ENCODE measurements at regions not wholly inside any gene's neighbourhood (a gene's known extent, or its start where the extent isn't known, plus 50 kb on each side); places are given as distances from the start of the nearest gene placed in this dataset.
"Not testable (repeated sequence)": the region's sequence is repeated elsewhere in the genome, so short reads cannot be mapped to it uniquely, and the experiment has no call there.

DNA sequence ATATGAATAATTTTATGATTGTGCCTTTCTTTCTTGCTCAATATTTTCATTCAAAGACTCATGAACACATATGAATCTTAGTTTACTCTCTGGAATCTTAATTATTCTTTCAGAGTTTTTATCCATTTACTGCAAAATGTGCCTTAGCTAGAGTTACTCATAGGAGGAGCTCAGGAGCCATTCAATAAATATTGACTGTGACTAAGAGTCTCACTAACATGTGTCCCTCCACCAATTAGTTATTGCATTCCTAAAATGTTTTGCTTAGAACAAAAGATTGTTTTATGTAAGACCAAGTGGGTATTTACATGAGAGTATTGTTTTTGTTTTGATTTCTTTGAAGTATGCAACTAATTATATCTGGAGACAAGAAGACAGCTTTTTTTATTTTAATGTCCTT lies 218.4 kb upstream of the MAST4 start:
- H3K9me3 Mint-ChIP-seq: peaks cover 8% of the 10 kb centered on the region
- no peaks in the 10 kb centered on the region for H3K4me1 Mint-ChIP-seq
- no peaks in the 10 kb centered on the region for H3K36me3 Mint-ChIP-seq
- H3K4me3 Mint-ChIP-seq: no peak overlapping the region
- ATAC-seq (ENCODE audit: low read depth): no peak
- no peak overlapping the region for H3K27ac Mint-ChIP-seq
- H3K27me3 Mint-ChIP-seq: peaks cover 6% of the 10 kb centered on the region
- no peak for DNase-seq (ENCODE audit: low spot score in 2 of 2)

- Mint-ChIP-seq H3K4me1 (no peaks in the 10 kb centered on the region), H3K27ac (no peak overlapping the region), H3K4me3 (no peak overlapping the region), H3K27me3 (peaks cover 6% of the 10 kb centered on the region), H3K36me3 (no peaks in the 10 kb centered on the region), H3K9me3 (peaks cover 8% of the 10 kb centered on the region)
- no peak for ATAC-seq (ENCODE audit: low read depth)
- no peak for DNase-seq (ENCODE audit: low spot score in 2 of 2)
These were observed 217.8 kb upstream of the MAST4 start for GRCh38 chr5:66378407-66378806.

- Mint-ChIP-seq H3K9me3 (peaks cover 8% of the 10 kb centered on the region), H3K4me3 (no peak overlapping the region), H3K4me1 (no peaks in the 10 kb centered on the region), H3K27ac (no peak overlapping the region), H3K27me3 (peaks cover 7% of the 10 kb centered on the region), H3K36me3 (no peaks in the 10 kb centered on the region)
- DNase-seq (ENCODE audit: low spot score in 2 of 2) (no peak), ATAC-seq (ENCODE audit: low read depth) (no peak)
These were observed 214.0 kb upstream of the MAST4 start for GRCh38 chr5:66382152-66382551.

DNA sequence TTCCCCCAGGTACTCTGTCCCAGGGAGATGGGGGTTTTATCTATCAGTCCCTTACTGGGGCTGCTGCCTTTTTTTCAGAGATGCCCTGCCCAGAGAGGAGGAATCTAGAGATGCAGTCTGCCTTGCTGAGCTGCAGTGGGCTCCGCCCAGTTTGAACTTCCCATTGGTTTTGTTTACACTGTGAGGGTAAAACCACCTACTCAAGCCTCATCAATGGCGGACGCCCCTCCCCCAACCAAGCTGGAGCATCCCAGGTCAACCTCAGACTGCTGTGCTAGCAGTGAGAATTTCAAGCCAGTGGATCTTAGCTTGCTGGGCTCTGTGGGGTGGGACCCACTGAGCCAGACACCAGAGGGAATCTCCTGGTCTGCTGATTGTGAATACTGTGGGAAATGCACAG lies 191.0 kb upstream of the MAST4 start:
- not testable (repeated sequence) for H3K36me3 Mint-ChIP-seq; DNase-seq (ENCODE audit: low spot score in 2 of 2); H3K9me3 Mint-ChIP-seq; ATAC-seq (ENCODE audit: low read depth); H3K4me1 Mint-ChIP-seq; H3K27ac Mint-ChIP-seq; H3K4me3 Mint-ChIP-seq
- peaks cover 17% of the 10 kb centered on the region for H3K27me3 Mint-ChIP-seq

DNA sequence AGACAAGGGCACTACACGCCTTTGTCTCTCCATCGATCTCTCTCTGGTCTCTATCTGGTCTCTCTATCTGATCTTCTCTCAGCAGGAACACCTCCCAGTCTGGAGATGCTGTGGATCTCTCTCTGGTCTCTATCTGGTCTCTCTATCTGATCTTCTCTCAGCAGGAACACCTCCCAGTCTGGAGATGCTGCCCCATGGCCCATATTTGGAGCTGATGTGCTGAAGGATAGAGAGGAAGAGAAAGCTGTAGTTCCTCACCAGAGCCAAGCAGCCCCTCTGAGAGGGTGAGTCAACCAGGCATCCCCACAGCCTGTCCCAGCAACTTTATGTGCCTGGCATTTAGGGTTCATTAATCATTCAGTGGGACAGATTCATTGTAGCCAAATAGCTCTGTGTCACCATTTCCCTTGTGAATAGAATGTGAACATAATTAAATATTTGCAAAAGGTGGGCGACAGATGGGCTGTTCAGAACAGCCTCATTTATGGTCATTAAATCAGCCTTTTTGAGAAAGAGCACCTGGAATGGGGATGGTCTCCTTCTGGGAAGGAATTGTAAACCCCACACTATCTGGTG lies 189.3 kb upstream of the MAST4 start:
- Mint-ChIP-seq H3K27ac (no peak overlapping the region), H3K4me3 (no peak overlapping the region), H3K36me3 (peaks cover 2% of the 10 kb centered on the region), H3K4me1 (peaks cover 2% of the 10 kb centered on the region), H3K27me3 (peaks cover 19% of the 10 kb centered on the region), H3K9me3 (peaks cover 9% of the 10 kb centered on the region)
- ATAC-seq (ENCODE audit: low read depth) (no peak), DNase-seq (ENCODE audit: low spot score in 2 of 2) (no peak)

GRCh38 chr5:66407765-66408164 lies 188.4 kb upstream of the MAST4 start:
- Mint-ChIP-seq H3K4me3 (no peak overlapping the region), H3K27ac (no peak overlapping the region), H3K4me1 (peaks cover 2% of the 10 kb centered on the region), H3K9me3 (peaks cover 6% of the 10 kb centered on the region), H3K36me3 (peaks cover 2% of the 10 kb centered on the region), H3K27me3 (peaks cover 19% of the 10 kb centered on the region)
- DNase-seq (ENCODE audit: low spot score in 2 of 2): no peak
- ATAC-seq (ENCODE audit: low read depth): no peak

- Mint-ChIP-seq H3K4me3 (no peak overlapping the region), H3K27ac (no peak overlapping the region), H3K4me1 (peaks cover 2% of the 10 kb centered on the region), H3K36me3 (peaks cover 2% of the 10 kb centered on the region), H3K27me3 (peaks cover 18% of the 10 kb centered on the region), H3K9me3 (peaks cover 1% of the 10 kb centered on the region)
- DNase-seq (ENCODE audit: low spot score in 2 of 2): no peak
- ATAC-seq (ENCODE audit: low read depth): no peak
These were observed 187.6 kb upstream of the MAST4 start for GRCh38 chr5:66408576-66408975.

GRCh38 chr5:66410122-66410521 lies 186.1 kb upstream of the MAST4 start:
- no peak overlapping the region for H3K27ac Mint-ChIP-seq
- peaks cover 2% of the 10 kb centered on the region for H3K36me3 Mint-ChIP-seq
- DNase-seq (ENCODE audit: low spot score in 2 of 2): no peak
- ATAC-seq (ENCODE audit: low read depth): no peak
- no peak overlapping the region for H3K4me3 Mint-ChIP-seq
- H3K4me1 Mint-ChIP-seq: peaks cover 2% of the 10 kb centered on the region
- peaks cover 1% of the 10 kb centered on the region for H3K9me3 Mint-ChIP-seq
- peaks cover 14% of the 10 kb centered on the region for H3K27me3 Mint-ChIP-seq

DNA sequence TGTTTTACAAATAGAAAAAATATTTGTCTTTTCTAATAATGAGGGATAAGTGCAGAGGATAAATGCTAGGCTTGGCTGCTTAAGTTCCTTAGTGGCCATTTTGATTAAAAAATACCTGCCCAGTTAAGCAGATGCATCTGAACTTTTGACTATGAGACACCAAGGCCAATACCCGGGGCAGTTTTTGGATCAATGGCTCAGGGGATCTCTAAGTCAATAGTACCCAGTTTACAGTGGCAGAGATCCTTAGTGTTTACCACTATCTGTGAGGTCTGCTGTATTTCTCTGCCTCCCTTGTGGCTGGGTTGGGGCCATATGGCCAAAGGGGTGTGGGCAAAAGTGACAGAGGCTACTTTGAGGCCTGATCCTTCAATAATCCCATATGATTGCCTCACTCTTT lies 184.5 kb upstream of the MAST4 start:
- no peak overlapping the region for H3K27ac Mint-ChIP-seq
- ATAC-seq (ENCODE audit: low read depth) (no peak), DNase-seq (ENCODE audit: low spot score in 2 of 2) (no peak)
- H3K36me3 Mint-ChIP-seq: peaks cover 2% of the 10 kb centered on the region
- no peak overlapping the region for H3K4me3 Mint-ChIP-seq
- peaks cover 1% of the 10 kb centered on the region for H3K9me3 Mint-ChIP-seq
- H3K27me3 Mint-ChIP-seq: peaks cover 12% of the 10 kb centered on the region
- peaks cover 1% of the 10 kb centered on the region for H3K4me1 Mint-ChIP-seq

DNA sequence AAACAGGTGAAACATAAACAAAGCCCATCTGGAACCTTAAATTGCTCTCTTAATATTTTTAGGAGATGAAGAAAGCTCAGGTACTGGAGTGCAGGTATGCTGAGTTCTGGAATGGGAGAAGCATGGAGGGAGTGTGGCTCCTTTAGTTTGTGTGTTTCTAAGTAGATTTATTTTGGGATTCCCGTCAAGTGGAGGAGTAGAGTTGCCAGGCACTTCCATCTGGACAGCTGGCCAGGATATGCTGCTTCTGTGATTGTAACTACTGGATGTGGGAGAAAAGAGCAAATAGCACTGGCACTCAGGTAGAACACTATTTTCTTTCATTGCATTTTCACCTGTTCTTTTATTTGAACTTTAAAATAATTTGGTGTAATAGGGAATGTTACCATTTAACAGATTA lies 182.3 kb upstream of the MAST4 start:
- ATAC-seq (ENCODE audit: low read depth) (no peak), DNase-seq (ENCODE audit: low spot score in 2 of 2) (no peak)
- peaks cover 1% of the 10 kb centered on the region for H3K9me3 Mint-ChIP-seq
- H3K36me3 Mint-ChIP-seq: peaks cover 2% of the 10 kb centered on the region
- peaks cover 2% of the 10 kb centered on the region for H3K4me1 Mint-ChIP-seq
- H3K4me3 Mint-ChIP-seq: no peak overlapping the region
- peaks cover 5% of the 10 kb centered on the region for H3K27me3 Mint-ChIP-seq
- H3K27ac Mint-ChIP-seq: no peak overlapping the region

- Mint-ChIP-seq H3K4me1 (peaks cover 2% of the 10 kb centered on the region), H3K4me3 (no peak overlapping the region), H3K27ac (no peak overlapping the region), H3K9me3 (no peaks in the 10 kb centered on the region), H3K36me3 (peaks cover 2% of the 10 kb centered on the region), H3K27me3 (peaks cover 2% of the 10 kb centered on the region)
- no peak for DNase-seq (ENCODE audit: low spot score in 2 of 2)
- no peak for ATAC-seq (ENCODE audit: low read depth)
These were observed 181.0 kb upstream of the MAST4 start for GRCh38 chr5:66415208-66415607.

DNA sequence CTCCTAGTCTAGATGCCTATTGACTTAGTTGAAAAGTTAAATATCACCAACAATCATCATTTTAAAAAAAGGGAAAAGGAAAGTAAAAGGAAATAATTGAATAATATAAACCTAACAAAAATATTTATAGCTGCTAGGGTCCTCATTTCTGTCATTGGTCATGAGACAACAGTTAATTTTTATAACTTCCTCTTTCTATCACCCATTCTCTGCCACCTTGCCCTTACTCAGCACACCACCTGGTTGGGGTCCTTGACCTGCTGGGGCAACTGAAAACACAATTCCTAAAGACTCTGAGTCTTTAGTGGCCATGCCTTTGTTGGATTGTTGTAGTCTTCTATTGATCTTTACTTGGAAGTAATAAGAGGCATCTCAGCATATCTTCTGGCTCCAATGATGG lies 179.5 kb upstream of the MAST4 start:
- DNase-seq (ENCODE audit: low spot score in 2 of 2): no peak
- no peaks in the 10 kb centered on the region for H3K36me3 Mint-ChIP-seq
- H3K4me3 Mint-ChIP-seq: no peak overlapping the region
- peaks cover 5% of the 10 kb centered on the region for H3K4me1 Mint-ChIP-seq
- no peaks in the 10 kb centered on the region for H3K9me3 Mint-ChIP-seq
- no peaks in the 10 kb centered on the region for H3K27me3 Mint-ChIP-seq
- peak; percentile 37 for ATAC-seq (ENCODE audit: low read depth)
- H3K27ac Mint-ChIP-seq: no peak overlapping the region

DNA sequence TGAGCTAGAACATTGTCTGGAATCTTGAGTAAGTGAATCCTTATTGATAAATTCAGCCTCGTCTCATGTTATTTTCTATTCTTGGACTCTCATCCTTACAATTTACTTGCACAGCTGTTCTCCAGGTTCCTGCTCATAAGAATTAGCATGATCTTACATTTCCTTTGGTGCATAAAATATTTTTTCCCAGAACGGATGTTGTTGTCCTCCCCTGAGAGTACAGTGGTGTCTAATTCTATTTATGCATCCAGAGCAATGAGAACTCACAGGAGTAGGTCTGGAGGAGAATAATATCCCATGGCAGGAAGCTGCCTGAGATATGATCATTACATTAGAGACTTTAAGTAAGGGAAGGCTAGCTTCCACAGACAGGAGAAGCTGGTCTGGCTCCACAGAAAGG lies 178.4 kb upstream of the MAST4 start:
- no peak overlapping the region for H3K27ac Mint-ChIP-seq
- no peak for DNase-seq (ENCODE audit: low spot score in 2 of 2)

DNA sequence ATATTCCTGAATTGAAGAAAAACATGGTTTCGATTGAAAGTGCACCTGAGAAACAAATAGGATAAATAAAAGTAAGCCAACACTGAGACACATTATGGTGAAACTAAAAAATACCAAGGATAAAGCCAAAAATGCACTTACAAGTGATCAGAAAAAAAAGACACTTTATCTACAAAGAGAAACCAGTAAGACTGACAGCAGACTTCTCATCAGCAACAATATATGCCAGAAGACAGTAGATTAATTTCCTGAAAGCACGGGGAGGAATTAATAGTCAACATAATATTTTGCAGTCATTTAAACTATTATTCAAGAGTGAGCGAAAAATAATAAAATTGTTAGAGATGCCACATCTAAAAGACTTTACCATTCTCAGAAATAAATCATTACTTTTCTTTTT lies 172.7 kb upstream of the MAST4 start:
- H3K4me3 Mint-ChIP-seq: no peak overlapping the region
- peaks cover 3% of the 10 kb centered on the region for H3K4me1 Mint-ChIP-seq
- no peak for ATAC-seq (ENCODE audit: low read depth)
- DNase-seq (ENCODE audit: low spot score in 2 of 2): no peak
- peaks cover 7% of the 10 kb centered on the region for H3K36me3 Mint-ChIP-seq
- H3K9me3 Mint-ChIP-seq: peaks cover 6% of the 10 kb centered on the region
- H3K27ac Mint-ChIP-seq: no peak overlapping the region
- H3K27me3 Mint-ChIP-seq: peaks cover under 1% of the 10 kb centered on the region

More for the DNA sequence above, 178.4 kb upstream of the MAST4 start:
- no peaks in the 10 kb centered on the region for H3K27me3 Mint-ChIP-seq
- peaks cover 5% of the 10 kb centered on the region for H3K4me1 Mint-ChIP-seq
- peaks cover 3% of the 10 kb centered on the region for H3K36me3 Mint-ChIP-seq
- no peak overlapping the region for H3K4me3 Mint-ChIP-seq
- no peak for ATAC-seq (ENCODE audit: low read depth)
- no peaks in the 10 kb centered on the region for H3K9me3 Mint-ChIP-seq

GRCh38 chr5:66425842-66426241 lies 170.4 kb upstream of the MAST4 start:
- Mint-ChIP-seq H3K4me3 (no peak overlapping the region), H3K9me3 (peaks cover 11% of the 10 kb centered on the region), H3K27me3 (peaks cover 10% of the 10 kb centered on the region), H3K27ac (no peak overlapping the region), H3K4me1 (no peaks in the 10 kb centered on the region), H3K36me3 (peaks cover 11% of the 10 kb centered on the region)
- DNase-seq (ENCODE audit: low spot score in 2 of 2) (no peak), ATAC-seq (ENCODE audit: low read depth) (no peak)
